HG03103 (cell line): ENCODE measurements at regions not wholly inside any gene's neighbourhood (a gene's known extent, or its start where the extent isn't known, plus 50 kb on each side); places are given as distances from the start of the nearest gene placed in this dataset.
"Not testable (repeated sequence)": the region's sequence is repeated elsewhere in the genome, so short reads cannot be mapped to it uniquely, and the experiment has no call there.

Experiments
- ATAC-seq: cut with Tn5 transposase; IDR thresholded peaks from one replicate; pipeline ENCODE4 v1.9.1; 2021; ENCODE audit warnings: low read depth; ENCODE audit not compliant: unreplicated experiment

- not testable (repeated sequence) for ATAC-seq
These were observed 224.4 kb downstream of the ZNF326 start for GRCh38 chr1:90219166-90219871.

- no peak for ATAC-seq
These were observed 216.0 kb downstream of the ZNF326 start for GRCh38 chr1:90210633-90211491.

GRCh38 chr1:90208949-90209348 lies 214.0 kb downstream of the ZNF326 start:
- no peak for ATAC-seq

- no peak for ATAC-seq
These were observed 211.3 kb downstream of the ZNF326 start for GRCh38 chr1:90206260-90206659.

- no peak for ATAC-seq
These were observed 209.9 kb downstream of the ZNF326 start for GRCh38 chr1:90204780-90205179.

- ATAC-seq, result no peak
These were observed 209.2 kb downstream of the ZNF326 start for GRCh38 chr1:90204023-90204590.

GRCh38 chr1:90201467-90202358 lies 206.8 kb downstream of the ZNF326 start:
- no peak for ATAC-seq

- ATAC-seq, result no peak
These were observed 205.8 kb downstream of the ZNF326 start for GRCh38 chr1:90200646-90201205.

- no peak for ATAC-seq
These were observed 203.9 kb downstream of the ZNF326 start for GRCh38 chr1:90198616-90199332.

GRCh38 chr1:90193116-90193515 lies 198.2 kb downstream of the ZNF326 start:
- ATAC-seq, result no peak

- no peak for ATAC-seq
These were observed 197.5 kb downstream of the ZNF326 start for GRCh38 chr1:90192408-90192807.

- ATAC-seq, result no peak
These were observed 195.6 kb downstream of the ZNF326 start for GRCh38 chr1:90190523-90190922.

- no peak for ATAC-seq
These were observed 195.0 kb downstream of the ZNF326 start for GRCh38 chr1:90189889-90190288.

- no peak for ATAC-seq
These were observed 192.3 kb downstream of the ZNF326 start for GRCh38 chr1:90187323-90187585.

- ATAC-seq, result no peak
These were observed 191.8 kb downstream of the ZNF326 start for GRCh38 chr1:90186506-90187322.

GRCh38 chr1:90176530-90176929 lies 181.6 kb downstream of the ZNF326 start:
- no peak for ATAC-seq

- no peak for ATAC-seq
These were observed 180.7 kb downstream of the ZNF326 start for GRCh38 chr1:90175490-90176167.

GRCh38 chr1:90174246-90174645 lies 179.3 kb downstream of the ZNF326 start:
- no peak for ATAC-seq
